Chondrocyte (in vitro differentiated cells): ENCODE measurements at regions not wholly inside any gene's neighbourhood (a gene's known extent, or its start where the extent isn't known, plus 50 kb on each side); places are given as distances from the start of the nearest gene placed in this dataset.

Experiments used
- DNase-seq: peaks from one replicate; pipeline ENCODE4 v3.0.0; 2021; ENCODE audit warnings: mixed read lengths, low spot score
- H3K27ac Mint-ChIP-seq: one replicate; pipeline ENCODE4 v1.8.0; 2021; ENCODE audit warnings: mild to moderate bottlenecking, moderate library complexity, mixed read lengths; ENCODE audit not compliant: unreplicated experiment
- H3K27me3 Mint-ChIP-seq: 2 replicates; pipeline ENCODE4 v1.8.0; 2021; ENCODE audit warnings: low read depth, mixed read lengths
- H3K36me3 Mint-ChIP-seq: 2 replicates; pipeline ENCODE4 v1.8.0; 2021; ENCODE audit warnings: low read depth, mixed read lengths
- H3K4me1 Mint-ChIP-seq: 2 replicates; pipeline ENCODE4 v1.8.0; 2021; ENCODE audit warnings: low read depth, mild to moderate bottlenecking, mixed read lengths
- H3K4me3 Mint-ChIP-seq: one replicate; pipeline ENCODE4 v1.8.0; 2021; ENCODE audit warnings: mild to moderate bottlenecking, moderate library complexity, mixed read lengths; ENCODE audit not compliant: unreplicated experiment
- H3K9me3 Mint-ChIP-seq: 2 replicates; pipeline ENCODE4 v1.8.0; 2021; ENCODE audit warnings: low read depth, mixed read lengths
- TF ChIP-seq, protein P1 (sequence below): fragments of 200-600 bp; sonication (generic); IDR thresholded peaks from 2 replicates; pipeline ENCODE4 v1.5.0; 2021; ENCODE audit warnings: antibody characterized with exemption, mild to moderate bottlenecking, moderate library complexity

DNA sequence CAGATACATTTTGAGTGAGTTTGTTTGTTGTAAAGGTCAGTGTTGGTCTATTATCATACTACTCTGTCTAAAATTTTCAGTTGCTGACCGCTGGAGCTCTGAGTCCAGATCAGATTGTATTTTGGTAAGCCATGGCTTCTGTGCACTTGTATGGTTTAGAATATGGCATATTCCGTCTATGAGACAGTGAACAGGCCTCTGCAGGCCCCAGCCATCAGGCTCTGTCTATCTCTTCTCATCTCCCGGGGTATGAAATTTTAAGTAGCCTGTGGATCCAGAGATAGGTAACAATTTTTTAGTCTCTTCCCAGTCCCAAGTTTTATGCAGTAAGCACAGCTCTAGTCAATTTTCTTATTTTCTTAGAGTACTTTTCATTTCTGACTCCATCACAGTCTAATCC is 1929.1 kb upstream of the SEL1L start:
- H3K9me3 Mint-ChIP-seq = peaks cover 7% of the 10 kb centered on the region
- H3K4me1 Mint-ChIP-seq = peaks cover 3% of the 10 kb centered on the region
- TF ChIP-seq, protein P1, sequence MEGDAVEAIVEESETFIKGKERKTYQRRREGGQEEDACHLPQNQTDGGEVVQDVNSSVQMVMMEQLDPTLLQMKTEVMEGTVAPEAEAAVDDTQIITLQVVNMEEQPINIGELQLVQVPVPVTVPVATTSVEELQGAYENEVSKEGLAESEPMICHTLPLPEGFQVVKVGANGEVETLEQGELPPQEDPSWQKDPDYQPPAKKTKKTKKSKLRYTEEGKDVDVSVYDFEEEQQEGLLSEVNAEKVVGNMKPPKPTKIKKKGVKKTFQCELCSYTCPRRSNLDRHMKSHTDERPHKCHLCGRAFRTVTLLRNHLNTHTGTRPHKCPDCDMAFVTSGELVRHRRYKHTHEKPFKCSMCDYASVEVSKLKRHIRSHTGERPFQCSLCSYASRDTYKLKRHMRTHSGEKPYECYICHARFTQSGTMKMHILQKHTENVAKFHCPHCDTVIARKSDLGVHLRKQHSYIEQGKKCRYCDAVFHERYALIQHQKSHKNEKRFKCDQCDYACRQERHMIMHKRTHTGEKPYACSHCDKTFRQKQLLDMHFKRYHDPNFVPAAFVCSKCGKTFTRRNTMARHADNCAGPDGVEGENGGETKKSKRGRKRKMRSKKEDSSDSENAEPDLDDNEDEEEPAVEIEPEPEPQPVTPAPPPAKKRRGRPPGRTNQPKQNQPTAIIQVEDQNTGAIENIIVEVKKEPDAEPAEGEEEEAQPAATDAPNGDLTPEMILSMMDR = no peak
- H3K36me3 Mint-ChIP-seq = peaks cover 5% of the 10 kb centered on the region
- no peaks in the 10 kb centered on the region for H3K27me3 Mint-ChIP-seq
- no peak overlapping the region for H3K4me3 Mint-ChIP-seq
- H3K27ac Mint-ChIP-seq = no peak overlapping the region
- DNase-seq = no peak

DNA sequence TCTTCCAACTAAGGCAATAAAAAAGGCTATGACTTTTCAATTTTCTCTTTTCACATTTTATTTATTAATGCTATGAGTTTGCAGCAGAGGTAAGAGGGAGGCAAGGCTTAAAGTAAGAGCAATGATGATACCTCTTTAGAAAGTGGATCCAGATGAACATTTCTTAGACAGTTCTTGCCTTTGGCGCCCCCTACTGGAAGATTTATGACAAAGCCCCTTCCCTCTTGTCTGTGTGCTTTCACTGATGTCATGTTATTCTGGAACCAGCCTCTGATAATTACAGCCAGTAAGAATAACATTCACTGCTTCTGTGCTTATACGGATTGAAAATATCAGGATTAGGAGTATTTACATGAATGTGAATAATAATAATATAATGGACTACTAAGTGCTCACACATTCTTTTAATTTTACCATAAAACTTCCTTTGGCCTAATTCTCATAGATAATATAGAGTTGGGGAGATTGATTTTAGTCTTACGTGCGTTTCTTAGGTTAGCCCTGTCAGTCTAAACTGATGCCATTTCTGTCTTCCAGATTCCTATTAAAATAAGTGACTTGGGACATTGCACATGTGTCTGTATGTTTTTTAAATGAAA is 1929.9 kb upstream of the SEL1L start:
- DNase-seq = no peak
- no peaks in the 10 kb centered on the region for H3K27me3 Mint-ChIP-seq
- H3K9me3 Mint-ChIP-seq = peaks cover 7% of the 10 kb centered on the region
- TF ChIP-seq, protein P1 = peak; percentile 92
- H3K4me3 Mint-ChIP-seq = no peak overlapping the region
- peaks cover 1% of the 10 kb centered on the region for H3K36me3 Mint-ChIP-seq
- no peak overlapping the region for H3K27ac Mint-ChIP-seq
- H3K4me1 Mint-ChIP-seq = peaks cover 6% of the 10 kb centered on the region

DNA sequence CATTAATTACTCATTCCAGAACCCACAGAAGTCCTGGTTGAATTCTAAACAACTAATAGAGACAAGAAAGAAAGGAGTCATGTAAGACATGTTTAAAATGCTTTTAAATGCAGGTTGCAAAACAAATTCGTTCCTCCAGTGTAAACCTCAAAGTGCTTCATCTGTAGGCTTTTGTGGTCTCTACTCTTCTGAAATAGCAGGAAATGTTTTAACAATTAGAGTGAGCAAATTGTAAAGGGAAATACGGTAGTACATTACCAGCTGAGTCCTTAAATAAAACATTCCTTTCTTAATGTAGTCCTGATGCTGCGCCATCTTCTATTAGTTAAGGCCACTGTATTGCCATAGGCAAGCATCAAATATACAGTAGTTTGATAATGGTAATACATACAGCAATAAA is 1934.2 kb upstream of the SEL1L start:
- H3K27ac Mint-ChIP-seq = no peak overlapping the region
- peaks cover 6% of the 10 kb centered on the region for H3K4me1 Mint-ChIP-seq
- no peak for DNase-seq
- H3K9me3 Mint-ChIP-seq = no peaks in the 10 kb centered on the region
- TF ChIP-seq, protein P1 = no peak
- no peaks in the 10 kb centered on the region for H3K36me3 Mint-ChIP-seq
- H3K4me3 Mint-ChIP-seq = no peak overlapping the region
- H3K27me3 Mint-ChIP-seq = no peaks in the 10 kb centered on the region

DNA sequence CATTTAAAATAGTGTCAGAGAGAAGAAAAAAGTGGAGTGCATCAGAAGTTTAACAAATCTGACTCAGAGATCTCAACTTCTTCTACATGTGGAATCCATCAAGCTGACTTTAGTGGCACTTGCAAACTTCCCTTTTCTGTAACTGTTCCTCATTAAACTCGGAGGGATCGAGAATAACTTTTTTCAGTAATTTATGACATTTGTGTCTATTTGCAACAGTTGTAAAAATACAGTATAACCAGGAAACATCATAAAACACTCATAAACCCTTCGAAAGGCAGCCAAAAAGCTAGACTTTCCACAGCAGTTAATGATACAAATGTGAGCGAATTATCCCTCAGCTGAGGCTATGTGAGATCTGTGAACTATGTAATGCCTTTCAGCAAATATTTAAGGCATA is 1936.8 kb upstream of the SEL1L start:
- TF ChIP-seq, protein P1 = no peak
- Mint-ChIP-seq H3K4me3 (no peak overlapping the region), H3K9me3 (no peaks in the 10 kb centered on the region), H3K4me1 (peaks cover 21% of the 10 kb centered on the region), H3K27ac (no peak overlapping the region), H3K27me3 (no peaks in the 10 kb centered on the region), H3K36me3 (no peaks in the 10 kb centered on the region)
- no peak for DNase-seq

DNA sequence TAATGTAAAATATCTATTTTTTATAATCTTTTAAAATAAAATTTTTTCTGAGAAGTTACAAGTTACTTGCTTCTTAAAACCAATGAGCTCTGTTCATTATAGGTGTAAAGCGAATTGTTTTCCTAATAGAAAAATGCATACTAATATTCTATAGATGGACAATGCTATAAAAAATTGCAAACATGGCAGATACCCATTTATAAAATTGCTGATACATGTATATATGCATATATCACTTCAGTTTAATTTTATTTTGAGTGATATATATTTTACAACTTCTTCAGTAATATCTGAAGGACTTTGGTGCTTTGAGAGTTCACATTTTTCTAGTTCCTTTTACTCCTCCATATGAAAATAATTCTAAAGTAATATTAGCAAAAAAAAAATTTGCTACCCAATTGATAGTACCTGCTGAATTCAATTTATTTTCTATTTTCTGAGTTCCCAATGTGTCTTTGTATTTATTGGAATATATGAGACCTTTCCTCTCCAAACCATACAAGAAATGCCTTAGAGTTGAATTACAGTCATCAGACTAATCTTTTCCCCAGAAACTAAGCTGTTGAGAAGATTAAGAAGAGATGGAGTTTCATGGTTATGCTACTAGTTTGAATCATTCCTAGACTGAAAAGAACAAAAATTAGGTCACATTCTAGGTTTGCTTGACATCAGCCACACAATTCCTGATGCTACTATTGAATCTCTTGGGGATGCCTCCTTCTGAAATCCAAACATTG is 1937.5 kb upstream of the SEL1L start:
- H3K36me3 Mint-ChIP-seq = no peaks in the 10 kb centered on the region
- TF ChIP-seq, protein P1 = no peak
- no peaks in the 10 kb centered on the region for H3K9me3 Mint-ChIP-seq
- peaks cover 21% of the 10 kb centered on the region for H3K4me1 Mint-ChIP-seq
- no peaks in the 10 kb centered on the region for H3K27me3 Mint-ChIP-seq
- DNase-seq = no peak
- no peak overlapping the region for H3K4me3 Mint-ChIP-seq
- no peak overlapping the region for H3K27ac Mint-ChIP-seq
